PFSK-1 (cell line): ENCODE measurements at regions not wholly inside any gene's neighbourhood (a gene's known extent, or its start where the extent isn't known, plus 50 kb on each side); places are given as distances from the start of the nearest gene placed in this dataset.

ENCODE experiments used
- FOXP2 ChIP-seq: optimal IDR thresholded peaks from 2 replicates; pipeline ENCODE3; 2011; ENCODE audit warnings: borderline replicate concordance, control low read depth, inconsistent platforms; ENCODE audit not compliant: insufficient read depth; ENCODE audit errors: extremely low read length, extremely low read depth
- POLR2AphosphoS5 ChIP-seq: IDR thresholded peaks from 2 replicates; pipeline ENCODE4 v1.6.1; 2012; ENCODE audit warnings: low read depth, mild to moderate bottlenecking, control low read depth, low read length, moderate library complexity
- SIN3A ChIP-seq: IDR thresholded peaks from 2 replicates; pipeline ENCODE4 v1.6.1; 2012; ENCODE audit warnings: mild to moderate bottlenecking, low read length, moderate library complexity, borderline replicate concordance; ENCODE audit not compliant: insufficient read depth
- TAF1 ChIP-seq: IDR thresholded peaks from 2 replicates; pipeline ENCODE4 v1.6.1; 2012; ENCODE audit warnings: low read length, control low read depth, borderline replicate concordance; ENCODE audit not compliant: insufficient read depth
- TF ChIP-seq, protein P1 (sequence below), 2 experiments: IDR thresholded peaks; 2 replicates each; pipeline versions ENCODE4 v1.6.1 to v1.8.0; 2011 to 2012; ENCODE audit warnings: low read depth in 2 of 2, low read length in 2 of 2, control low read depth in 1 of 2, inconsistent platforms in 1 of 2, mild to moderate bottlenecking in 1 of 2, moderate library complexity in 1 of 2; ENCODE audit not compliant: insufficient read depth in 1 of 2

- no peak for TF ChIP-seq FOXP2
- no peak for TF ChIP-seq SIN3A
- TF ChIP-seq, protein P1, sequence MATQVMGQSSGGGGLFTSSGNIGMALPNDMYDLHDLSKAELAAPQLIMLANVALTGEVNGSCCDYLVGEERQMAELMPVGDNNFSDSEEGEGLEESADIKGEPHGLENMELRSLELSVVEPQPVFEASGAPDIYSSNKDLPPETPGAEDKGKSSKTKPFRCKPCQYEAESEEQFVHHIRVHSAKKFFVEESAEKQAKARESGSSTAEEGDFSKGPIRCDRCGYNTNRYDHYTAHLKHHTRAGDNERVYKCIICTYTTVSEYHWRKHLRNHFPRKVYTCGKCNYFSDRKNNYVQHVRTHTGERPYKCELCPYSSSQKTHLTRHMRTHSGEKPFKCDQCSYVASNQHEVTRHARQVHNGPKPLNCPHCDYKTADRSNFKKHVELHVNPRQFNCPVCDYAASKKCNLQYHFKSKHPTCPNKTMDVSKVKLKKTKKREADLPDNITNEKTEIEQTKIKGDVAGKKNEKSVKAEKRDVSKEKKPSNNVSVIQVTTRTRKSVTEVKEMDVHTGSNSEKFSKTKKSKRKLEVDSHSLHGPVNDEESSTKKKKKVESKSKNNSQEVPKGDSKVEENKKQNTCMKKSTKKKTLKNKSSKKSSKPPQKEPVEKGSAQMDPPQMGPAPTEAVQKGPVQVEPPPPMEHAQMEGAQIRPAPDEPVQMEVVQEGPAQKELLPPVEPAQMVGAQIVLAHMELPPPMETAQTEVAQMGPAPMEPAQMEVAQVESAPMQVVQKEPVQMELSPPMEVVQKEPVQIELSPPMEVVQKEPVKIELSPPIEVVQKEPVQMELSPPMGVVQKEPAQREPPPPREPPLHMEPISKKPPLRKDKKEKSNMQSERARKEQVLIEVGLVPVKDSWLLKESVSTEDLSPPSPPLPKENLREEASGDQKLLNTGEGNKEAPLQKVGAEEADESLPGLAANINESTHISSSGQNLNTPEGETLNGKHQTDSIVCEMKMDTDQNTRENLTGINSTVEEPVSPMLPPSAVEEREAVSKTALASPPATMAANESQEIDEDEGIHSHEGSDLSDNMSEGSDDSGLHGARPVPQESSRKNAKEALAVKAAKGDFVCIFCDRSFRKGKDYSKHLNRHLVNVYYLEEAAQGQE (IDR thresholded peaks at IDR 0.05; ENCODE audit: insufficient read depth in 1 of 2, low read depth in 2 of 2, low read length in 2 of 2): no peak
- no peak for TF ChIP-seq POLR2AphosphoS5
- no peak for TF ChIP-seq TAF1
Observed at GRCh38 chr3:194244167-194244566, 107.0 kb downstream of the CPN2 start.

DNA sequence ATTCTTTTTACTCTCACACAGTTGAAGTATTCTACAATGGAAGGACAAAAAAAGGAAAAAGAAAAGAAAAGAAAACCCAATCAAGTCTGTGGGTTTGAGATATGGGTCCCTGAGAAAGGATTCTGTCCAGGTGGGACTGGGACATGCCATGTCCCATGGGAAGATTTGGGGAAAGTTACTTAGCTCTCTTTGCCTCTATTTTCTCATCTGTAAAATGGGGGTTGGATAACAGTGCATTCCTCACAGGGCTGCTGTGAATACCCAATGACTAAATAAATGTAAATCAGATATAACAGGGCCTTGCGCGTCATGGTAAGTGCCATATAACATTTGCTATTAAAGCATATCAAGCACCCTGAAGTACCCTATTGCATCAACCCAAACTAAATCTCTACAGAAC lies 105.7 kb downstream of the CPN2 start:
- no peak for TF ChIP-seq POLR2AphosphoS5
- no peak for TF ChIP-seq TAF1
- no peak for TF ChIP-seq SIN3A
- TF ChIP-seq FOXP2: no peak
- TF ChIP-seq, protein P1 (IDR thresholded peaks at IDR 0.05; ENCODE audit: insufficient read depth in 1 of 2, low read depth in 2 of 2, low read length in 2 of 2): no peak

- TF ChIP-seq FOXP2 (no peak), SIN3A (no peak), TAF1 (no peak), POLR2AphosphoS5 (no peak)
- TF ChIP-seq, protein P1 (IDR thresholded peaks at IDR 0.05; ENCODE audit: insufficient read depth in 1 of 2, low read depth in 2 of 2, low read length in 2 of 2): no peak
Observed at GRCh38 chr3:194245975-194246561, 105.1 kb downstream of the CPN2 start.

DNA sequence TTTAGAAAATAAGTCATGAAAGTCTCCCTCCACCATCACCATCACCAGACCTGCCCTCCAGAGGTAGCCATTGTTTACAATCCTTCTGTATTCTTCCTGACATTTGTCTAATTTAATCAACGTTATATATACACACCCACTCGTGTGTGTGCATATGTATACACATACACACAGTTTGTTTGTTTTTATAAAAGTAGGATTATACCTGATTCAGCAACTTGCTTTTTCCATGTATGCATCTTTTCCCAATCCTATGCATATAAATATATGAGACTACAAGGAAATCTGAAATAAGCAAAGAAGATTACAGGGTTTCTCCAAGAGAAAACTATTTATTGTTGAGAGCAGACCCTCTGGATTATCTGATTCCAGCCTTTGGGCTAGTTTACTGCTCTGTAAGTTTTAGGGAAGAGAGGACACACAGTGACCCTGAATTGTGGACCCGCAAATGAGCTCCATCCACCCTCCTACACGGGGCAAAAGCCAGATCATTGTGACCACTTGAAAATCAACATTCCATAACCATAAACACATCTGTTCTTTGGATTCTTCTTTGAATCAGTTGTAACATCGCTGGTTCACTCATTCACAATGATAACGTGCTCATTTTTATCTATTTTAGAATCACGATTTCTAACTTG lies 104.3 kb downstream of the CPN2 start:
- TF ChIP-seq, protein P1 (IDR thresholded peaks at IDR 0.05; ENCODE audit: insufficient read depth in 1 of 2, low read depth in 2 of 2, low read length in 2 of 2): no peak
- no peak for TF ChIP-seq POLR2AphosphoS5
- no peak for TF ChIP-seq SIN3A
- no peak for TF ChIP-seq TAF1

DNA sequence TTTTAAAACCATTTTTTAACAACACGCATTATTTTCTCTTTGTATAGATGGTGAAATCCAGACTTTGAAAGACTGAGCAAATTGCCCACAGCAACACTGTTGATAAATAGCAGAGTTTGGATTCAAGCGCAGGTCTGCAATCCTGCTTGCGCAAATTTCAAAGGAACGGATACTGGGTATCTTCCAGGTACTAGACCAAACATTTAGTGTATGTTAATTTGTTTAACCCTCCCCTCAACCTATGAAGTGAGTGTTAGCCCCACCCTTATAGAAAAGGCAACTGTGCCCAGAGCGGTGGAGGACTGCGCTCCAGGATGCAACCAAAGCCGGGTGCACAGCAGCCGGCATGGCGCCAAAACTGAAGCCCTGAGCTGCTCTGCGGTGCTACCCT lies 103.8 kb downstream of the CPN2 start:
- no peak for TF ChIP-seq SIN3A
- no peak for TF ChIP-seq FOXP2
- TF ChIP-seq TAF1: no peak
- TF ChIP-seq, protein P1 (IDR thresholded peaks at IDR 0.05; ENCODE audit: insufficient read depth in 1 of 2, low read depth in 2 of 2, low read length in 2 of 2): no peak
- no peak for TF ChIP-seq POLR2AphosphoS5
